ENCODE measurements at regions not wholly inside any gene's neighbourhood (a gene's known extent, or its start where the extent isn't known, plus 50 kb on each side); places are given as distances from the start of the nearest gene placed in this dataset.

DNA sequence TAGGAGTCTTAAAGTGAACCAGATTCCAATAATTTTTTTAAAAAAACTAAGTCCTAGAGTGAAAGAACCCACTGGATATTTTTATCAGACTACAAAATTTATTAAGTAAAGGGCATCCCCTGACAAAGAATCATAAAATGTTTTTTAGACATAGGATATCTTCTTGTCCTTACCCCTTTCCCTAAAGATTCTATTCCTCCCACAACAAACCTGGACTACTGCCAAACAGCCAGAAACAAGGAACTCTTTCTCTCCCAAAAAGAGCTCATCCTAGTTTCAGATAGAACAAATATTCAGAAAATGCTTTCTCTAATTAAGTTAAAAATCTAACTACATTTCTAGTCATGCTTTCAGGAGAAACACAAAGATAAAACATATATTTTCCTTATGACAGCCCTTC, 327.1 kb downstream of the FAM181B start:
- TF ChIP-seq, protein P1, sequence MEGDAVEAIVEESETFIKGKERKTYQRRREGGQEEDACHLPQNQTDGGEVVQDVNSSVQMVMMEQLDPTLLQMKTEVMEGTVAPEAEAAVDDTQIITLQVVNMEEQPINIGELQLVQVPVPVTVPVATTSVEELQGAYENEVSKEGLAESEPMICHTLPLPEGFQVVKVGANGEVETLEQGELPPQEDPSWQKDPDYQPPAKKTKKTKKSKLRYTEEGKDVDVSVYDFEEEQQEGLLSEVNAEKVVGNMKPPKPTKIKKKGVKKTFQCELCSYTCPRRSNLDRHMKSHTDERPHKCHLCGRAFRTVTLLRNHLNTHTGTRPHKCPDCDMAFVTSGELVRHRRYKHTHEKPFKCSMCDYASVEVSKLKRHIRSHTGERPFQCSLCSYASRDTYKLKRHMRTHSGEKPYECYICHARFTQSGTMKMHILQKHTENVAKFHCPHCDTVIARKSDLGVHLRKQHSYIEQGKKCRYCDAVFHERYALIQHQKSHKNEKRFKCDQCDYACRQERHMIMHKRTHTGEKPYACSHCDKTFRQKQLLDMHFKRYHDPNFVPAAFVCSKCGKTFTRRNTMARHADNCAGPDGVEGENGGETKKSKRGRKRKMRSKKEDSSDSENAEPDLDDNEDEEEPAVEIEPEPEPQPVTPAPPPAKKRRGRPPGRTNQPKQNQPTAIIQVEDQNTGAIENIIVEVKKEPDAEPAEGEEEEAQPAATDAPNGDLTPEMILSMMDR (IDR thresholded peaks at IDR 0.05; ENCODE audit: poor library complexity), result no peak
- no peak for TF ChIP-seq EZH2 (IDR thresholded peaks at IDR 0.05; ENCODE audit: borderline replicate concordance)
